ENCODE measurements at regions not wholly inside any gene's neighbourhood (a gene's known extent, or its start where the extent isn't known, plus 50 kb on each side); places are given as distances from the start of the nearest gene placed in this dataset.

GRCh38 chr21:39005502-39005787, 177.8 kb downstream of the PSMG1 start:
- Histone ChIP-seq H3K27me3 (ENCODE audit: control insufficient read depth, insufficient read depth, low read length) (no peaks in the 10 kb centered on the region), H3K14ac (replicated peaks; ENCODE audit: low read depth, low read length) (no peak overlapping the region; the same call in 1 of the 2 replicates), H3K9me3 (ENCODE audit: control insufficient read depth, insufficient read depth, low read length) (peaks cover 4% of the 10 kb centered on the region; the same call in 1 of the 2 replicates), H3K4me3 (ENCODE audit: insufficient read depth, low read depth, low read length) (no peak overlapping the region), H3K79me1 (ENCODE audit: low read depth in 1 of 2, low read length in 2 of 2) (no peaks in the 10 kb centered on the region), H4K91ac (ENCODE audit: insufficient read depth, low read depth, low read length) (peak overlapping the region; percentile 38; the same call in 1 of the 2 replicates), H2AK9ac (replicated peaks; ENCODE audit: low read depth, low read length, poor library complexity) (no peak overlapping the region), H3K23ac (ENCODE audit: low read depth, low read length) (peak overlapping the region; percentile 7; the same call in 1 of the 2 replicates), H3K9me1 (ENCODE audit: insufficient read depth, low read length) (peaks cover 15% of the 10 kb centered on the region), H3K4me2 (ENCODE audit: low read depth, low read length) (no peak overlapping the region), H3K4ac (ENCODE audit: low read depth, low read length) (peak overlapping the region; percentile 42), H4K8ac (ENCODE audit: low read depth in 2 of 2, low read length in 2 of 2) (peak overlapping the region; percentile 19 to 77; a peak in 1 of 4 replicates), H2AFZ (replicated peaks; ENCODE audit: low read length, poor library complexity) (peak overlapping the region; percentile 4), H3K9ac (ENCODE audit: low read depth, low read length) (no peak overlapping the region), H2AK5ac (ENCODE audit: low read depth, low read length) (peak overlapping the region; percentile 65), H2BK15ac (ENCODE audit: low read depth, low read length) (peak overlapping the region; percentile 49; the same call in 2 of the 3 replicates), H3K56ac (ENCODE audit: extremely low read depth, insufficient read depth, low read length) (no peak overlapping the region), H2BK120ac (ENCODE audit: low read depth, low read length) (peak overlapping the region; percentile 39), H2BK5ac (ENCODE audit: low read depth, low read length, poor library complexity, severe bottlenecking) (no peak overlapping the region), H3K27ac (ENCODE audit: insufficient read depth, low read length) (no peak overlapping the region), H3K4me1 (ENCODE audit: control insufficient read depth, insufficient read depth, low read length) (peaks cover 20% of the 10 kb centered on the region), H2BK20ac (ENCODE audit: low read depth, low read length) (peak overlapping the region; percentile 58), H3K18ac (ENCODE audit: low read depth, low read length) (peak overlapping the region; percentile 11), H4K5ac (ENCODE audit: low read depth, low read length) (peak overlapping the region; percentile 56), H4K20me1 (ENCODE audit: insufficient read depth, low read length) (no peaks in the 10 kb centered on the region), H3K36me3 (ENCODE audit: control insufficient read depth, insufficient read depth, low read length) (no peaks in the 10 kb centered on the region)
- BruUV-seq (replicated peaks): no TSS peak
- intact Hi-C loops (cut with micrococcal nuclease) (no loop called here), in situ Hi-C loops (cut with MboI; ENCODE audit: low sequenced_read_pairs) (no loop called here), dilution Hi-C loops (cut with HindIII; ENCODE audit: low sequenced_read_pairs, unreplicated experiment) (no loop called here)
- TF ChIP-seq CHD1 (IDR thresholded peaks at IDR 0.05; ENCODE audit: low read depth, low read length) (no peak), RFX5 (IDR thresholded peaks at IDR 0.05; ENCODE audit: low read depth, low read length) (no peak), POLR2A (IDR thresholded peaks at IDR 0.05; ENCODE audit: low read depth, low read length) (no peak), CTCF (conservative IDR thresholded peaks at IDR 0.05; ENCODE audit: low read depth, low read length) (no peak), MXI1 (IDR thresholded peaks at IDR 0.05; ENCODE audit: borderline replicate concordance, low read depth, low read length) (no peak), RCOR1 (IDR thresholded peaks at IDR 0.05; ENCODE audit: insufficient replicate concordance, low read length) (no peak), MAFK (IDR thresholded peaks at IDR 0.05; ENCODE audit: low read depth, low read length) (no peak), BHLHE40 (IDR thresholded peaks at IDR 0.05; ENCODE audit: low read depth, low read length) (no peak), FOS (IDR thresholded peaks at IDR 0.05; ENCODE audit: low read depth, low read length) (no peak)
- TF ChIP-seq, protein P1, sequence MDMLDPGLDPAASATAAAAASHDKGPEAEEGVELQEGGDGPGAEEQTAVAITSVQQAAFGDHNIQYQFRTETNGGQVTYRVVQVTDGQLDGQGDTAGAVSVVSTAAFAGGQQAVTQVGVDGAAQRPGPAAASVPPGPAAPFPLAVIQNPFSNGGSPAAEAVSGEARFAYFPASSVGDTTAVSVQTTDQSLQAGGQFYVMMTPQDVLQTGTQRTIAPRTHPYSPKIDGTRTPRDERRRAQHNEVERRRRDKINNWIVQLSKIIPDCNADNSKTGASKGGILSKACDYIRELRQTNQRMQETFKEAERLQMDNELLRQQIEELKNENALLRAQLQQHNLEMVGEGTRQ (IDR thresholded peaks at IDR 0.05; ENCODE audit: low read depth, low read length): no peak
- 100% methylated on average over 1 of the region's 3 CpGs; no CpG with 5 or more reads in 1 of the 2 experiments for WGBS, 2 experiments (ENCODE audit: extremely low coverage in 2 of 2, insufficient read length in 1 of 2)
- ChIA-PET POLR2A (ENCODE audit: unreplicated experiment) (interaction anchor here (0.7 kb wide), 1 partner anchor 201 kb away, joined by 5 read pairs; no protein-coding TSS in a partner anchor), CTCF (no interaction called here)
- ATAC-seq (ENCODE audit: low read depth): no peak
- no peak for DNase-seq
